ENCODE measurements at regions not wholly inside any gene's neighbourhood (a gene's known extent, or its start where the extent isn't known, plus 50 kb on each side); places are given as distances from the start of the nearest gene placed in this dataset.

DNA sequence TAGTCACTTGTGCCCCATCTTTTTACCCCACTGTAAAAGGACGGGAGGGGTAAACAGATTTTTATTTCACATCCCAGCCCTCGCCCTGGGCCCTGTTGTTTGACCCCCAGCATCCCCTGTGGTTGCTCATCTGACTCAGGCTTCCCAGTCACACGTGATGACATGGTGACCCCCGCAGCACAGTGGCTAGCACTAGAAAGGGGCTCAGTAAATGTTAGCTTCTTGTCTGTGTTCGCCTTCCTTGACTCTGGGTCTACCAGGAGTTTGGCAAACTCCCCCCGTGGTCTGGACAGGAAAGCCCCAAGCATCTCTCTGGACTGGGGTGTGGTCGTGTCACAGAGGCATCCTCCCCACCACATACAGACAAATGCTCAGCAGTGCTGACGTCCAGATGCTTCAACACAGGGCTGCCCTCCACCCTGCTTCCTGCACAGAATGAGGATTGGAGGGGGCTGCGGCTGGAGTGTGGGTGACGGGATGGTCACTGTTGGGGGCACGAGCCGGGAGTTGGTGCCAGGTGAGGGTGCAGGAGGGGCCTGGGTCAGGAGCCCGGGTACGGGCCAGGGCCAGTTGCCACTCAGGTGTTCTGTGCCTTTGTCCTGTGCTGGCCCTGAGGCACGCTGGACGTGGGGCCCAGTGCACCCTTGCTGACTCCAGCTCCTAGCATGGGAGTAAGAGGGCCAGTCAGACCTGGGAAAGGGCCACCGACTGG, 69.1 kb downstream of the METRNL start:
- H3K27me3 ChIP-seq, result no peaks in the 10 kb centered on the region
- intact Hi-C loops (cut with DNase I), result no loop called here
- no peaks in the 10 kb centered on the region for H3K36me3 ChIP-seq
- DNase-seq, result no peak
- H3K9me3 ChIP-seq, result no peaks in the 10 kb centered on the region
- TF ChIP-seq, protein P1, sequence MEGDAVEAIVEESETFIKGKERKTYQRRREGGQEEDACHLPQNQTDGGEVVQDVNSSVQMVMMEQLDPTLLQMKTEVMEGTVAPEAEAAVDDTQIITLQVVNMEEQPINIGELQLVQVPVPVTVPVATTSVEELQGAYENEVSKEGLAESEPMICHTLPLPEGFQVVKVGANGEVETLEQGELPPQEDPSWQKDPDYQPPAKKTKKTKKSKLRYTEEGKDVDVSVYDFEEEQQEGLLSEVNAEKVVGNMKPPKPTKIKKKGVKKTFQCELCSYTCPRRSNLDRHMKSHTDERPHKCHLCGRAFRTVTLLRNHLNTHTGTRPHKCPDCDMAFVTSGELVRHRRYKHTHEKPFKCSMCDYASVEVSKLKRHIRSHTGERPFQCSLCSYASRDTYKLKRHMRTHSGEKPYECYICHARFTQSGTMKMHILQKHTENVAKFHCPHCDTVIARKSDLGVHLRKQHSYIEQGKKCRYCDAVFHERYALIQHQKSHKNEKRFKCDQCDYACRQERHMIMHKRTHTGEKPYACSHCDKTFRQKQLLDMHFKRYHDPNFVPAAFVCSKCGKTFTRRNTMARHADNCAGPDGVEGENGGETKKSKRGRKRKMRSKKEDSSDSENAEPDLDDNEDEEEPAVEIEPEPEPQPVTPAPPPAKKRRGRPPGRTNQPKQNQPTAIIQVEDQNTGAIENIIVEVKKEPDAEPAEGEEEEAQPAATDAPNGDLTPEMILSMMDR (IDR thresholded peaks at IDR 0.05), result no peak
- no peak for ATAC-seq
- no peak overlapping the region for H3K4me3 ChIP-seq
- peaks cover 4% of the 10 kb centered on the region for H3K4me1 ChIP-seq
- no peak overlapping the region for H3K27ac ChIP-seq

DNA sequence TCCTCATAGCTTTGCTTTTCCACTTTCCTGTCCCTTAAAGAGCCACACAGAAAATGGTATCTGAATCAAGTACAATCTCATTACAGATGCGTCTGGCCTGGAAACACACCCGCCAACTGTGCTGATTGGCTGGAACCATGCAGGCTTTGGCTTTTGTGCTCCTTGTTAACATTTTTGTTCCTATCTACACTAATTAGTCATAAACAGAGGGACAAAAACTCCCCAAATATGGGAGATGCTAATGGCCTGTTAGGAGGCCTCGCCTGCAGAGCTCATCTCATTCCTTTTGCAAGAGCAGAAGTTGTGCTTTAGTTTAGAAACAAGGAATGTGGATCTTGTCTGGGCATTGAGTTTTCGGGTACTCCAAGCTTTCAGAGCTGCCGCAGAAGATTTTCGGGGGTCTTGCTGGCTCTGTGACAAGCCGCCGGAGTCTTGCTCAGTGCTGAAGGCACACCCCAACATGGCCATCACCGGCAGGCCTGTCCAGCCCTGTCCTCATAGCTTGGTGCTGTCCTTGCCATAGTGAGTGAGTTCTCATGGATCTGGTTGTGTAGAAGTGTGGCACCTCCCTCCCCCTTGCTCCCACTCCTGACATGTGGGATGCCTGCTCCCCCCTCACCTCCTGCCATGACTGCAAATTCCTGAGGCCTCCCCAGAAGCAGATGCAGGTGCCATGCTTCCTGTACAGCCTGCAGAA, 69.8 kb downstream of the METRNL start:
- intact Hi-C loops (cut with DNase I), result no loop called here
- DNase-seq, result no peak
- TF ChIP-seq, protein P1 (IDR thresholded peaks at IDR 0.05), result no peak

DNA sequence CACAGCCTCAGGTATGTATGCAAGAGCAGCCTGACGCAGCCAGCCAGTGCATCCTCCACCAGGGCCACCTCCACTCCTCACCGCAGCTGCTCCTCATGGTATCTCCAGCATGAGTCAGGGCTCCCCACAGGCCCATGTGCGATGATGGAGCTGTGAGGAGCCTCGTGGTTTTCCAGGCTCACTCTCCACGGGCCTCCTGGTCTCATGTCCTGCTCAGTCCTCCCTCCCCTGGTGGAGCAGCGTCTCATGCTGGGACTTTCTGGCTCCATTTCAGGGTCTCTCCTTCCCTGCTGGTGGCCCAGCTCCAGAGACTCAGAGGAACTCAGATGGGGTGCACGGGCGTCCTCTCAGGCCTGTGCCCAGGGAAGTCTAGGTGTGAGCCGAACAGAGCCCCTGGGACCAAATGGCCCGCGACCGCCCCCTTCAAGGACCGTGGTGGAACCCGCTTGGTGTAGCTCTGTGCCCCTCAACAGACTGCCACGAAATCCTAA, 70.4 kb downstream of the METRNL start:
- no peak for DNase-seq
- no peaks in the 10 kb centered on the region for H3K36me3 ChIP-seq
- TF ChIP-seq, protein P1 (IDR thresholded peaks at IDR 0.05), result no peak

More for the DNA sequence above, 69.8 kb downstream of the METRNL start:
- H3K27ac ChIP-seq, result no peak overlapping the region
- no peaks in the 10 kb centered on the region for H3K36me3 ChIP-seq
- H3K9me3 ChIP-seq, result no peaks in the 10 kb centered on the region
- H3K4me3 ChIP-seq, result no peak overlapping the region
- ATAC-seq, result no peak
- peaks cover 8% of the 10 kb centered on the region for H3K4me1 ChIP-seq
- no peaks in the 10 kb centered on the region for H3K27me3 ChIP-seq

DNA sequence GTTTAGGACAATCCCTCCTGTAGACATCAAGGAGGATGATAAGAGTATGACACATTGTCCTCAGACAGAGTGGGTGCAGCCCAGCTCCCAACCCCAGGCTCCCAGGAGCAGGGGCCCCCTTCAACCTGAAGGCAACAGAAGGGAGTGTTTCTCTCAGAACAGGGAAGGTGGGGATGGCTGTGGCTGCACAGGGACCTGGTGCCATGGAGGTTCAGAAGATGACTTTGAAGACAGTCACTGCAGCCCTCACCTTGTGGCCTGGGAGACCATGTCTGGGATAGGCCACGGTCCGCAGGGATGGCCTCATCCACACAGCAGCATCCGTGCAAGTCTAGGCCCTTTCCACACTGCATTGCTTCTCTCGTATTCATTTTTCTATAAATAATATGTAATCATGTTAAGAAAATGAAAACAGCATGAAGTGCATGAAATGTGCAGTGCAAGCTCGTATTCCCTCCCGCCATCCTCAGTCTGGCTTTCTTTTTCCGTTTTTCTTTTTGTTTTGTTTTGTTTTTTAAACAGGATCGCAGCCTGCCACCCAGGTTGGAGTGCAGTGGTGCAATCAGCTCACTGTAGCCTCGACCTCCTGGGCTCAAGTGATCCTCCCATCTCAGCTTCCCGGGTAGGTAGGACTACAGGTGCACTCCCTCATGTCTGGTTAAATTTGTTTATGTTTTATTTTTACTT, 71.1 kb downstream of the METRNL start:
- H3K27ac ChIP-seq, result no peak overlapping the region
- H3K4me1 ChIP-seq, result peaks cover 11% of the 10 kb centered on the region
- DNase-seq (no peak), ATAC-seq (no peak)
- TF ChIP-seq, protein P1 (IDR thresholded peaks at IDR 0.05), result no peak
- no peak overlapping the region for H3K4me3 ChIP-seq
- intact Hi-C loops (cut with DNase I), result no loop called here
- no peaks in the 10 kb centered on the region for H3K27me3 ChIP-seq
- no peaks in the 10 kb centered on the region for H3K9me3 ChIP-seq
- no peaks in the 10 kb centered on the region for H3K36me3 ChIP-seq

More for the DNA sequence above, 70.4 kb downstream of the METRNL start:
- no peak for ATAC-seq
- peaks cover 8% of the 10 kb centered on the region for H3K4me1 ChIP-seq
- no peaks in the 10 kb centered on the region for H3K9me3 ChIP-seq
- no peaks in the 10 kb centered on the region for H3K27me3 ChIP-seq
- H3K4me3 ChIP-seq, result no peak overlapping the region
- intact Hi-C loops (cut with DNase I), result no loop called here
- H3K27ac ChIP-seq, result no peak overlapping the region

DNA sequence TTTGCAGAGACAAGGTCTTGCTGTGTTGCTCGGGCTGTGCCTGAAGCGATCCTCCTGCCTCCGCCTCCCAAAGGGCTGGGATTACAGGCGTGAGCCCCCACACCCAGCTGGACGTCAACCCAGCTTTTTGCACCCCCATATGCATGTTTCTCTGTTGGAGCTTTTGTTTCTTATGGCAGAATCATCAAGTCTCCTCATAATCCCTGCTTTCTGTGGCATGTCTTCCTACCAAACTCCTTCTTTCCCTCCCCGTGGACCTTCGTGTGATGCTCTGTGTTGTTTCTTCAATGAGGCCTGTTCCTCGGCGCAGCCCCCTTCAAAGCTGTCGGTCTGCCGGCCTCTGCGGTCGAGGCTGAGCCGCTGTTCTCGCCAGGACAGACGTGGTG, 71.6 kb downstream of the METRNL start:
- H3K9me3 ChIP-seq, result no peaks in the 10 kb centered on the region
- no peak overlapping the region for H3K4me3 ChIP-seq
- intact Hi-C loops (cut with DNase I), result no loop called here
- TF ChIP-seq, protein P1 (IDR thresholded peaks at IDR 0.05), result no peak
- DNase-seq (no peak), ATAC-seq (no peak)
- H3K36me3 ChIP-seq, result no peaks in the 10 kb centered on the region
- no peaks in the 10 kb centered on the region for H3K27me3 ChIP-seq
- peaks cover 11% of the 10 kb centered on the region for H3K4me1 ChIP-seq
- no peak overlapping the region for H3K27ac ChIP-seq

Measured in upper lobe of right lung (tissue), 1 donor.